NCI-H146 treated with DMSO at 0.1 percent for 48 hours (cell line): ENCODE measurements at regions not wholly inside any gene's neighbourhood (a gene's known extent, or its start where the extent isn't known, plus 50 kb on each side); places are given as distances from the start of the nearest gene placed in this dataset.
"Not testable (repeated sequence)": the region's sequence is repeated elsewhere in the genome, so short reads cannot be mapped to it uniquely, and the experiment has no call there.

Source experiments
- DNase-seq: peaks from one replicate; lab custom pipeline; 2025; ENCODE audit not compliant: unreplicated experiment; lab: John Stamatoyannopoulos, UW

DNA sequence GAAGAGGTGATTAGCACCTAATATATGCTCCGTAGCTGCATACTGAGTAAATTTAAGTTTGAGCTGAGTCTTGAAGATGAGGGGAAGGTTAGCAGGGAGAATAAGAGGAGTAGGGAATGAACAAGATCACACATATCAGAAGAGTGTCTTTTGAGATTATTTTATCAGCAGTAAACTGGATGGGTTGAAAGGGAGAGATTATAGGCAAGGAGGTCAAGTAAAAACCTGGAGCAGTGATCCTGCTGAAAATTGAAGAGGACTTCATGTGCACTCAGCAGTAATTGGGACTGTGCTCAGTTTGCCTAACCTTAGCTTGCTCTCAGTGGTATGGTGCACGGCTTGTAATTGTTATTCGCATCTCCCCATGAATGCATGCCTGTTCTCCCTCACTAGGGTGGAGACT, 79.5 kb upstream of the PICALM start:
- DNase-seq, result no peak

DNA sequence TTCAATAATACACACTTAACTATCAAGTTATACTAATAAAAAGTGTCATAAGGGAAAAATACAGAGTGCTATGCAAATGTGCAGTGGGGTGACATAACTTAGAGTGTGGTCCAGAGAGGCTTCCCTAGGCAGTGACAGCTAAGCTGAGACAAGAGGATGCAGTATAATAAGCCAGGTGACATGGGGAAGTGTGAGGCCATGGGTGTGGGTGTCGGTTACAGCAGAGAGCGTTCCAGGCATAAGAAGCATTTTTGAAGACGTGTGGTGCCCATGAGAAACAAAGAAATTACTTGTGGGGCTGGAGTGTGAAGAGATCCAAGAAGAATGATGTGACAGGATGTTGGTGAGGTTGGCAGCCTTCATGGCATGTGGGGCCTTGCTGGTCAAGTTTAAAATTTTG, 78.1 kb upstream of the PICALM start:
- no peak for DNase-seq

DNA sequence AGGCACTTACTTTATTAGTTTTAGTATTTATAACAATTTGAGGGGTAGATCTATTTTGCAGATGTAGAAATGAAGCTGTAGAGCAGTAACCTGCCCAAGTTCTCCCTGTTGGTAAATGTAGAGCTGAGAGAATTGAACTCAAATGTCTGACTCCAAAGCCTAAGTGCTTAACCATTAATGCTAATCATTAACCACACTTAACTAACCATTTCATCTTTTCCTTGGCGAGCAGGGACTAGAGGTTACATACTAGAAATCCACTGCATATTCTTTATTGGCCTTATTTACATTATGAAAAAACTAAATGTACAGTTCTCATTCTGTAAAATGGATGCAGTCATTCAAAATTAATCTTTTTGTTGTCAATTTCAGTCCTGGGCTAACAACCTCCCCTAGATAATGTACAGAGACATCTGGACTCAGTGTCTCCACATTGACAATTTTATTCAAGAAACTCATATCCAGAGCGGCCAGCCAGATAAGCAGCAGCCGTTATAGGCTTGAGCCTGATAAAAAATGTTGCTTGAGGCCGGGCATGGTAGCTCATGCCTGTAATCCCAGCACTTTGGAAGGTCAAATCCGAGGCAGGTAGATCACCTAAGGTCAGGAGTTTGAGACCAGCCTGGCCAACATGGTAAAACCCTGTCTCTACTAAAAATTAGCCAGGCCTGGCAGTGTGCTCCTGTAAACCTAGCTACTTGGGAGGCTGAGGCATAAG, 76.7 kb upstream of the PICALM start:
- no peak for DNase-seq

DNA sequence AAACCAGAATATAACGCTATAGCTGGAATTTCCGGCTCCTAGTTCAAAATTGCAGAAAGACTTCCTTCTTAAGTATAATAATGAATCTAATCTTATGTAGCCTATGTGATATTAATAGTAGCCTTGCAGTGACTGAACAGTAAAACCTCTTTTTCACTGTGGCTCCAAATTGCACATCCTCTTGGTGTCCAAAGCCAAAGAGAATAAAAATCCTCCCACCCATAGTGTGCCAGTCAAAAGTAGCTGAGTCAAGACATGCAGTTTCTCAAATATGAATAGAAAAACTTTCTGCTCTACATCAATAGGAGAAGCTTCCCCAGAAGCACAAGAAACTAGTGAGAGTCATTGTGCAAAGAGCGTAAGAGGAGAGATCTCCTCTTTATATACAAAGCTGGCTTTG, 76.0 kb upstream of the PICALM start:
- no peak for DNase-seq

DNA sequence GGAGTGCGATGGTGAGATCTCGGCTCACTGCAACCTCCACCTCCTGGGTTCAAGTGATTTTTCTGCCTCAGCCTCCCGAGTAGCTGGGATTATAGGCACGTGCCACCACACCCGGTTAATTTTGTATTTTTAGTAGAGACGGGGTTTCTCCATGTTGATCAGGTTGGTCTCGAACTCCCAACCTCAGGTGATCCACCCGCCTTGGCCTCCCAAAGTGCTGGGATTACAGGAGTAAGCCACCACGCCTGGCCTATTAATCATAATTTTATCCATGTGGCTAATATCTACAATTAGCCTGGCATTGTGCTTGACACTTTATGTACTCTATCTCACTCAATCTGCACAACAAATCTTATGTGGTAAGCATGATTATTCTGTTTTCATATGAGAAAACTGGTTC, 75.2 kb upstream of the PICALM start:
- not testable (repeated sequence) for DNase-seq

DNA sequence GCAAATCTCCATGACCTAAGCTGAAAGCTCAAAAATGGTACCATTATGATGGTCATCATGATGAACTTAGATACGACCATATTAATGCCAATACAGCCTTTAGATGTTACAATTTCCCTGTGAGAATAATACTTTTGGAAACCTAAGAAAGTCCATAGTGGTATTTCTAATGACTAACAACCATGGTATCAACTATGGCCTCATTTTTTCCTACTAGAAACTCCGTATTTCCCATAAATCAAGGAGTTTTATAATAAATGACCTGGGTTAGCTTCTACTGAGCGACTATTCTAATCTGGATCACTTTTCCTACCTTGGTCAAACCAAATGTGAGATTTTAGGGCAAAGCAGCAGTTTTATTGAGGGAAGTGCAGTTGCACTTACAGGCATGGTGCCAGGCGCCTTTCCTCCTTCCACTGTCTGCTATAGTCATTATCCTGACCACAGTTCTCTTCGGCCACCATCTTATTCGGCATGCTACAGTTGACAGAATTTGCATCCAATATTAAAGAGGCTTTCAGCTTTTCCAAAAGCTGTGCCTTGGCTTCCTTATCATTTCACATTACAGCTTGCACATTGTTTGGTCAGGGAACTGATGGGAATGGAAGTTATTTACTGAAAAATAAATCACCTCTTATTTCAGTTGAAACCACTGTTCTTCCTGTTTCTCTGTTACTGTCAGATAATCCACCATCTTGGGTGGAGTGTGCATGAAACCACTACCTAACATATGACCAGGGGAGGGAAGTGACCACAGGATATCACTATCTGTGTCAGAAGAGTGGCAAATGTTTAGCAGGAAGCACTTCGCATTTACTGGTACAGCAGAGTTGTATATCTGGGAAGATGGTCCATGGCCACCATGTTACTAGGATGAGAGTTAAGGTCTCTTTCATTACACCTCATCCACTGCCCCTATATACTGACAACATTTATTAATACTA, 74.5 kb upstream of the PICALM start:
- DNase-seq, result no peak

DNA sequence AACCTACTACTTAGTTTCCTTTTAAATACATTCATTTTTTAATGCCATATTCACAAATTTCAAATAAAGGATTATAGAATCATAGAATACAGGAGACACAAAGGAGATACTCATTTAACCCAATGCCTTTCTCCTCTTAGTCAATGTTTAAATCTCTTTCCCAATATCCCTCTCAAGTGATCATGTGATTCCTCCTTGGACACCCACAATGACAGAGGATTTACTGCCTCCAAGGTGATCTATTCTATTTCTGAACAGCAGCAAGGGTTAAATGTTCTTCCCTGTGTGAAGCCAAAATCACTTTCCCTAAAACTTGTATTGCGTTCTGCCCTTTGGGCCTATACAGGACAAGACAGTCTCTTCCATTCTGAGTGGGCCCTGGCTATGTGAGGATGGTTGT, 73.3 kb upstream of the PICALM start:
- DNase-seq, result no peak

DNA sequence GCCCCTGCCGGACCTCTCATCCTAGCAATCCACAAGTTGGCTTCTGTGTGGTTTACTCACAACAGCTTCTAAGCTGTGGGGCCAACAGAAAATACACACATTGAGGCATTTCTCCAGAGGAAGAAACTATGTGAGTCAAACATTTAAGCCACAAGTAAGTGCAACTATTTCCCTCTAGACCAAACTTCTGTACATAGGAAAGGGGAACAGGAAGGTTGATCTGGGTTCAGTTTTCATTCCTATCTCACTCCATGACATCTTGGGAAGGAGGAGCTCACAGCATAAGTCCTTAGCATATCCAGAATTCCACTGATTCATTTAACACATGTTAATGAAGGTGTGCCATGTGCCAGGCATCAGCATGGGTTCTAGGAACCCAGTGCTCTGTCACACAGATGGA, 72.8 kb upstream of the PICALM start:
- DNase-seq, result no peak

DNA sequence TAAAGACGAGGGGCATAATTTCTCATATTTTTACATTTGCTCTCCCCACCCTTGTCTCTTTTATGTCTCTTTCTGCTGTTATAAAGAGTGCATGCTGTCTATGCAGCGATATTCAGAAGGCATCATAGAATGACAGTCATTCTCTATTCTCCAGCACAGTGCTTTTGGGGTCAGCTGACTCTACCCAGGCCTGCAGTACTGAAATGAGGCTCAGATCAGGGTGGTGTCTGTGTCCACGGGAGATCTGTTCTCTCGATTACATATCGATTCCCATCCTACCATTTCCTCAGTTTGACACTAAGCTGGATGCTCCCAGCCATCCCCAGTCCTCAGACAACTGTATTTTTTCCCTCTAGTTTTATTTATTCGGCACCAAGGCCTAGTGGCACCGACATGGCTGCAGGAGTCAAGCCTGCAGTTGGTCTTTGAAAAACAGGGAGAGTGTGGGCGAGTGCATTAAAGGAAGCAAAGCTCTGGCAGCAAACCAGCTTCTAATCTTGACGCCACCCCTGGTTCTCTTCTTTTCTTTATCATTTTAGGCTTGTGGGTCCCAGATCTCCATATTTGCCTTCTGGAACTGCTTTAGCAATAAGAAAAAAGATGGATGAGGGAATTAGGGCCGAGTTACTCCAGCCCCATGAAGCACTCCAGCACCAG, 71.6 kb upstream of the PICALM start:
- no peak for DNase-seq

DNA sequence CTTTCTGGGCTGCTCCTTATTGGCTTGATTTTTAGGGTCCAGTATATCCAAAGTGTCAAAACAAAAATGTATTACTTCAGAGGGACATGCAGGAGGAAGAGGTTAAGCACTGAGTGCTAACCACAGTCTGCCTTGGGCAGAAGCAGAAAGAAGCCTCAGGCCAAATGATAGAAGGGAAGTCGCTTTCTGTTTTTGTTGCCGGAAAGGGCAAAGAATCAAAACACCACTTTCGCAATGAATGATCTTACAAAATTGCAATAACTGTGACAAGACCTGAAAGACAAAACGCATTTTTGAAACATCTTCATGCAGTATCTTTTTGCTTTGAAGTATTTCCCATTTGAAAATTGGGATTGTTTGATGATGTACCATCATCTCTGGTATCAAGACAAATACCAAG, 70.1 kb upstream of the PICALM start:
- no peak for DNase-seq

DNA sequence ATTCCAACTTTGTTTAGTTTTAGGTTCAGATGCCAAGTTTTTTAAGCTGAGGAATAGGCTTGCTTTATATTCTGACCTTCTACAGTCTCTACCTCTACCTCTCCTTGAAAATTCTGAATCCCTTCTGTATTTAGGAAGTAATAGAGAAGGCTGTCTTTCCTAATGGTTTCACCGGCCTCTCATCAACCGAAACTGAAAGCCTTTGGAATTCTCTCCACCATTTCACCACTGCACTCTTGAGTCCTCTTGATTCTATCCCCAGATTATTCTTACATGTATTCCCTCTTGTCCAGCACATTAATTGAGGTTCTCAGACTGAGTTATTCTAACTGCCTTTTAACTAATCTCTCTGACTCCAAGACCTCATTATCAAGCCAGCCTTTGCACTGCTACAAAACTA, 67.7 kb upstream of the PICALM start:
- DNase-seq, result no peak

DNA sequence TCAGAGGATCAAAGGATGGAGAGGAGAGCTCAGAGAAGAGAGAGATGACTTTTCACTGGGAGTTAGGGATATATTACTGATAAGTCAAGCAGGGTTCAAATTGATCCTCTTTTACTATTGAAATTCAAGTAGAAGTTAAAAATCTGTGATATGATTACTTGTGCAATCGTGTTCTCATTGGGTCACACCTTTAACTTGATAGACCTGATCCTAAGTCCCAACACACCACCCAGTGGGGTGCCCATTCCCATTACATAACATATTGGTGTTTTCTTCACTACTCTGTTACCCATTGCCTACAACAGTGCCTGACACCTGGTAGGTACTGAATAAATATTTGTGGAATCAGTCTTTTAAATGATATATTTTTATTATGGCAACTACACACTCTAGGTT, 66.4 kb upstream of the PICALM start:
- DNase-seq, result no peak

DNA sequence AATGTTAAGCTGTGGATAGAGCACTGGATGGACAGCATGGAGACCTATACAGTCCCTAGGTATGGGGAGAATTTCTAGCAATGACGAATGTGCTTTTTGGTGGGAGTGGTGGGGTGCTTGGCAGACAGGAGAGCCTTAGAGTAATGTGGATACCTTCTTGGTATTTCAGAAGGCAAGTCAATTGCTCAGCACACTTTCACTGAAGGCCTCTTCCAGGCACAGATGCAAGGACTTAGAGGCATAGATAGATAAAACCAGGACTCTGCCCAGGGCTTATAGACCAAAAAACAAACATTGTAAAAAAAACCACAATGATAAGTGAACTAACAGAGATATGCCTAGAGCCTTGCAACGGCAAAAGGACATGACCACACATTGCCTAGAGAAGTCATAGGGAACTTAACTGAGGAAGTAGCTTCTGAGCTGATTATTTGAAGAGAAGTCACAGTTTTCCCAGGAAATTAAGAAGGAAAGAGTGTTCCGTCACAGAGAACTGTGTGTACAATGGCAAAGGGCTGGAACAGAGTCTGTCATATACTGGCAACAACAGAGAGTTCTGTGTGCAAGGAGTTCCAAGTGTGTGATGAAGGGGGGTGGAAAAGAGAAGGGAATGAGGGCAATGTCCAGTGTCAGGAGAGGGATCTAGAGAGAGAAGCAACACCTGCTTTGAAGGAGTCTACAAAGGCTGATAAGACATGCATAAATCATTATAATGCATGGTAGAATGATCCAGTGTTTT, 65.9 kb upstream of the PICALM start:
- DNase-seq, result no peak

DNA sequence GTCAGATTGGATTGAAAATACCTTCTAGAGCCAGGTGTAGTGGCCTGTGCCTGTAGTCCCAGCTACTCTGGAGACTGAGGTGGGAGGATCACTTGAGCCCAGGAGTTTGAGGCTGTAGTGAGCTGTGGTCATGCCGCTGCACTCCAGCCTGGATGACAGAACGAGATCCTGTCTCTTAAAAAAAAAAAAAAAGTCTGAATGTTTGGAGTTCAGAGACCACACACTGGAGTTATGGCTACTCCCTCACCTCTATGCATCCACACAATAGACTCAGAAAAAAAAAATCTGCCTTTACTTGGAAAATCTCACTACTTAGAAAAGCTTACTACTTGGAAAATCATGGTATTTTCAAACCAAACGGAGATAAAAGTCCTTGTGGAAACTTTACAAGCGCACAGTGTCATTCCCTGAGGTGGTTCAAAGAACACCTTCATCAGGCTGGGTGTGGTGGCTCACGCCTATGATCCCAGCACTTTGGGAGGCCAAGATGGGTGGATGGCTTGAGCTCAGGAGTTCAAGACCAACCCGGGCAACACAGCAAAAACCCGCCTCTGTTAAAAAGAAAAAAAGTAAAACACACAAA, 63.9 kb upstream of the PICALM start:
- DNase-seq, result no peak

DNA sequence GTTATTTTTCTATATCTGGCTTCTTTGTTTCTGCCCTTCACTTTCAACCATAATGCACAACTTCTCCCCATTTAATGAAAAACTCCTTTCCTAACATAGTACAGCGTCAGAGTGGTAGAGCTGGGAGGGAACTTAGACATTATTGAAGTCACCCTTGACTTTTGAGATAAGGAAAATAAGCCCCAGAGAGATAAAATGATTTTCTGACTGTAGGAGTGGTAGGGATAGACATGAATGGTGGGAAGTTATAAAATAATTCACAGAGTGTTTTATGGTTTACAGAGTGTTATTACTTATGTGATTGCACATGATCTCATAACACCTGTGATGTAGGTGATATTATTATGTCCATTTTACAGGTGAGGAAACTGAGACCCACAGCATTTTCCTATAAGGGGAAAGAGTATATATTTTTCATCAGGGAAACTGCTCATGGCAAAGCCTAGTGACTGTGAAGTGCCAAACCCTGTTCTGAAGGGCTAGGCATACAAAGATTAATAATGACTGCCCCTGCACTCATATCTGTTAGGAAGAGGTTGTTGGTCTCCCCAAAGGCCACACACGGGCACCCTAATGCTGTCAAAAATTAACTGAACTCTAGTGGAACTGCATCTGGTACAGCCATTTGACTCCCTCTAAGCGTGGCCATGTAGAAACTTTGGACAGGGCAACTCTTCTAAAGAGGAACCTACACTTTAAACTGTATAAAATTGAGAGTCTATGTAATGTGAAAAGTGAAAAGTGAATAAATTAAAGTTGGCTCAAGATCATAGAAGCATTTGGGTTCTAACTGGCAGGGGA, 61.1 kb upstream of the PICALM start:
- DNase-seq, result no peak

DNA sequence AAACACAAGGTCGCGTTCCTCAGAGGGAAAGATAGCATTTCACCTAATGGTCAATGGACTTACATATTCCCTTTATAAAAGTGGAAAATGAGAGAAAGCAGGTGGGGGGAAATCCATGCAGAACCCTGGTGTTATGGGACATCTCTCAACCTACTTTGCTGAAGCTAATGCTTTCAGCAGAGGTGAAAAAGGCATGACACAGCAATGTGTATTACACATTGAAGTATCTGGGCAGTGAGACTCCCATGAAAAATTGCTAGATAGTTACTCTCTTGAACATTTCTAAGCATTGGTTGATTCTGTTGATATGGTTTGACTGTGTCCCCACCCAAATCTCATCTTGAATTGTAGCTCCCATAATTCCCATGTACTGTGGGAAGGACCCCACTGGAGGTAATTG, 60.0 kb upstream of the PICALM start:
- DNase-seq, result no peak

DNA sequence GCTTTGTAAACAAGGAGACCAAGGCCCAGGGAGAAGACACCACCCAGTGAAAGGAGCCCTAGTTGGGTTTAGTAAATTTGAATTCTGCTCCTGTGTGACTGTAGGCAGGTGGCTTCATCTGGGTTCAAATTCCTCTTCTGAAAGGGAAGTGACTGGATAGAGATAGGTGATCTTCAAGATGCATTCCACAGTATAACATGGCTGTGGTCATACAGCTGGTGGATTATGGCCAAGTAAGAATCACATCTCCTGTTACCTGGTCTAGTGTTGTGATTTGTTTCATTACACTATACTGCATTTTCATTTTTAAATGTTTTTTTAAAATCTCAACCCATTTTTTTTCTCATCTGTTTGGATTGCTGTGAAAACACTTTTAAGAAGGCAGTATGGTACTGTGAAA, 58.0 kb upstream of the PICALM start:
- DNase-seq, result no peak

DNA sequence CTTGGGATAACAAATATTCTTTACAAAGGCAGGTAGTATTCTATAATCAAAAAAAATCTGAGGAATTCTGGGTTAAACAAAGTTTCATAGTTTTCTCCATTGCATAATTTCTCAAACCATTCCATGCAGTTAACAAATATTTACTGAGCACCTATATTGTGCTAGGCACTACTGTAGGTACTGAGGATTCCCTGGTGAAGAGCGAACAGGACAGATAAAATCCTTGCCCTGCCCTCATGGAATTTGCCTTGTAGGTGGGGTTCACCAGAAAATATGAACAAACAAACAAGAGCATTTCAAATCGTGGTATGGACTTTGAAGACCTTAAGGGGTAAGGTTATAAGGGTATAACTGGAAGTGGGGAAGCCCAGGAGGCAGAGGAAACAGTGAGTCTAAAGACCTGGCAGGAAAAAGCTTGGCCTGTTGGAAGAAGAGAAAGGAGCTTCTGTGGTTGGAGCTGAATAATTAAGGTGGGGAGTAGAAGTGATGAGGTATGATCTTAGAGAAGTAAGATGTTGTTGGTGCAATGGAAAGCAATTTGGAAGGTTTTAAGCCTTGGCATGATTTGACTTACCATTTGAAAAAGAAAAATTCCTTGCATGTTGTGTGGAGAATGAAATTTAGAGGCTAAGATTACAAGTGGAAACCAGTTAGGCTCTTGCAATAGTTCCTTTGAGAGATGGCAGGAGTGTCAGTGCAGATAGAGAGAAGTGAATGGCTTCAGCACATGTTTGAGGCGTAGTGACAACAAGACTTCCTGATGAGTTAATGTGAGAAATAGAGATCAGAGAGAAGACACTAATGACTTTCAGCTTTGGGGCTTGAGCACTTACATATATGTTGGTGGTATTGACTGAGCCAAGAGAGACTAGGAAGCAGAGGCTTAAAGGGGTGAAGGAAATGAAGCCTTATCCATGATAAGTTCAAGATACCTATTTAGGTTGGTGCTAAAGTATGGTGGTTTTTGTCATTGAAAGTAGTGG, 55.7 kb upstream of the PICALM start:
- DNase-seq, result no peak

DNA sequence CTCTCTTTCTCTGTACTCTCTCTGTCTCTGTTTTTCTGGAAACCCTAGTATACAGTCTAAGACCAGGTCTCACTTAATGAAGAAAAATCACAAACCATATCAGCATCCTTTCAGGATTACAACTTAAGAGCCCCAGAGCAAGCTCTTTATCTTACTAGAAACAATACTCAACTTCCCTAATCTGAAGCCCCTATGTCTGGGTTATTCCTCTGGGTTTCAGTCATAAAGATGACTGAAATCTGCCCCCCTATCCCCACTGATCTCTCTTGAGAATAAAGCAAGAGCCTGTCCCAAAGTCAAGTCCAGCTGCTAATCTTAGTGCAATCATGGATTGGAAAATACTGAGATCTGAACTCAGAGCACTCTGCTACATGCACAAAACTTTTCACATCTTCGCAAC, 53.9 kb upstream of the PICALM start:
- DNase-seq, result no peak
